HFFc6 (cell line): ENCODE measurements at regions not wholly inside any gene's neighbourhood (a gene's known extent, or its start where the extent isn't known, plus 50 kb on each side); places are given as distances from the start of the nearest gene placed in this dataset.

Experiments
- DNase-seq: peaks from one replicate; pipeline ENCODE4 v3.0.0-alpha.2; 2018
- H3K27ac Mint-ChIP-seq: 2 replicates; pipeline ENCODE4 v1.8.0; 2020; ENCODE audit warnings: mild to moderate bottlenecking, mixed read lengths
- H3K27me3 Mint-ChIP-seq: 2 replicates; pipeline ENCODE4 v1.8.0; 2021; ENCODE audit warnings: mild to moderate bottlenecking, moderate library complexity, mixed read lengths; ENCODE audit not compliant: insufficient read depth
- H3K36me3 Mint-ChIP-seq: 2 replicates; pipeline ENCODE4 v1.8.0; 2021; ENCODE audit warnings: low read depth, mixed read lengths
- H3K4me1 Mint-ChIP-seq: 2 replicates; pipeline ENCODE4 v1.8.0; 2020; ENCODE audit warnings: low read depth, mixed read lengths
- H3K4me3 Mint-ChIP-seq: 2 replicates; pipeline ENCODE4 v1.8.0; 2020; ENCODE audit warnings: mild to moderate bottlenecking, moderate library complexity, mixed read lengths
- H3K9me3 Mint-ChIP-seq: 2 replicates; pipeline ENCODE4 v1.8.0; 2020; ENCODE audit warnings: mild to moderate bottlenecking, mixed read lengths
- CTCF ChIP-seq: fragments of 200-600 bp; sonication (generic); IDR thresholded peaks from 2 replicates; pipeline ENCODE4 v1.5.0; 2021; ENCODE audit warnings: antibody characterized with exemption, mild to moderate bottlenecking

GRCh38 chr2:35378791-35379190 is 976.8 kb upstream of the CRIM1 start:
- Mint-ChIP-seq H3K4me3 (no peak overlapping the region), H3K27ac (no peak overlapping the region), H3K4me1 (no peaks in the 10 kb centered on the region), H3K9me3 (peaks cover 17% of the 10 kb centered on the region), H3K27me3 (no peaks in the 10 kb centered on the region), H3K36me3 (no peaks in the 10 kb centered on the region)
- no peak for TF ChIP-seq CTCF
- no peak for DNase-seq

GRCh38 chr2:35374845-35375244 is 980.7 kb upstream of the CRIM1 start:
- H3K9me3 Mint-ChIP-seq, result peaks cover 29% of the 10 kb centered on the region
- no peaks in the 10 kb centered on the region for H3K27me3 Mint-ChIP-seq
- no peak overlapping the region for H3K27ac Mint-ChIP-seq
- H3K36me3 Mint-ChIP-seq, result no peaks in the 10 kb centered on the region; the same call in 1 of the 2 replicates
- no peaks in the 10 kb centered on the region for H3K4me1 Mint-ChIP-seq
- H3K4me3 Mint-ChIP-seq, result no peak overlapping the region
- no peak for DNase-seq
- no peak for TF ChIP-seq CTCF

- no peak for TF ChIP-seq CTCF
- H3K4me1 Mint-ChIP-seq, result no peaks in the 10 kb centered on the region
- peaks cover 3% of the 10 kb centered on the region; the same call in 1 of the 2 replicates for H3K27me3 Mint-ChIP-seq
- no peaks in the 10 kb centered on the region for H3K36me3 Mint-ChIP-seq
- H3K9me3 Mint-ChIP-seq, result peaks cover 19% of the 10 kb centered on the region
- H3K27ac Mint-ChIP-seq, result no peak overlapping the region
- no peak for DNase-seq
- H3K4me3 Mint-ChIP-seq, result no peak overlapping the region
Measured at GRCh38 chr2:35365859-35366258, 989.7 kb upstream of the CRIM1 start.

- Mint-ChIP-seq H3K27me3 (no peaks in the 10 kb centered on the region), H3K4me1 (no peaks in the 10 kb centered on the region), H3K36me3 (peaks cover 5% of the 10 kb centered on the region; the same call in 1 of the 2 replicates), H3K4me3 (no peak overlapping the region), H3K27ac (no peak overlapping the region), H3K9me3 (peaks cover 25% of the 10 kb centered on the region)
- no peak for TF ChIP-seq CTCF
- no peak for DNase-seq
Measured at GRCh38 chr2:35356332-35356731, 999.2 kb upstream of the CRIM1 start.

- no peak overlapping the region for H3K4me3 Mint-ChIP-seq
- H3K4me1 Mint-ChIP-seq, result no peaks in the 10 kb centered on the region
- peaks cover 5% of the 10 kb centered on the region; the same call in 1 of the 2 replicates for H3K36me3 Mint-ChIP-seq
- H3K27me3 Mint-ChIP-seq, result no peaks in the 10 kb centered on the region
- TF ChIP-seq CTCF, result no peak
- no peak for DNase-seq
- H3K9me3 Mint-ChIP-seq, result peaks cover 25% of the 10 kb centered on the region
- H3K27ac Mint-ChIP-seq, result no peak overlapping the region
Measured at GRCh38 chr2:35355056-35355455, 1000.5 kb upstream of the CRIM1 start.

GRCh38 chr2:35347561-35347960 is 1008.0 kb upstream of the CRIM1 start:
- Mint-ChIP-seq H3K36me3 (no peaks in the 10 kb centered on the region; the same call in 1 of the 2 replicates), H3K4me1 (no peaks in the 10 kb centered on the region), H3K9me3 (peaks cover 11% of the 10 kb centered on the region), H3K27me3 (no peaks in the 10 kb centered on the region), H3K27ac (no peak overlapping the region), H3K4me3 (no peak overlapping the region)
- no peak for TF ChIP-seq CTCF
- DNase-seq, result no peak
